Cardiac muscle cell (in vitro differentiated cells and primary cell): ENCODE measurements at regions not wholly inside any gene's neighbourhood (a gene's known extent, or its start where the extent isn't known, plus 50 kb on each side); places are given as distances from the start of the nearest gene placed in this dataset.
A peak's percentile ranks its signal among the peaks of the same experiment; 100 is the strongest.
"Not testable (repeated sequence)": the region's sequence is repeated elsewhere in the genome, so short reads cannot be mapped to it uniquely, and the experiment has no call there.

Experiments used
- DNase-seq, 2 donors: peaks; one replicate each; pipeline versions ENCODE4 v3.0.0 to v3.0.0-alpha.2; 2010 to 2017; ENCODE audit warnings: low read depth in 1 of 2, low spot score in 1 of 2
- H3K27ac ChIP-seq: fragments of 200-600 bp; sonication (generic); 2 replicates; pipeline ENCODE4 v1.5.1; 2016
- H3K27me3 ChIP-seq: fragments of 200-600 bp; sonication (generic); 2 replicates; pipeline ENCODE4 v1.6.0; 2016; ENCODE audit warnings: control low read depth
- H3K36me3 ChIP-seq: fragments of 200-600 bp; sonication (generic); 2 replicates; pipeline ENCODE4 v1.5.1; 2016; ENCODE audit warnings: control low read depth
- H3K4me1 ChIP-seq: fragments of 200-600 bp; sonication (generic); 2 replicates; pipeline ENCODE4 v1.8.1; 2017; ENCODE audit warnings: low read depth, mild to moderate bottlenecking, mixed run types
- H3K4me3 ChIP-seq: fragments of 200-600 bp; sonication (generic); 2 replicates; pipeline ENCODE4 v1.5.1; 2016; ENCODE audit warnings: mild to moderate bottlenecking
- H3K9me3 ChIP-seq: fragments of 200-600 bp; sonication (generic); 2 replicates; pipeline ENCODE4 v1.5.1; 2017; ENCODE audit warnings: low read depth, mild to moderate bottlenecking, control low read depth
- CTCF ChIP-seq: IDR thresholded peaks from 2 replicates; pipeline ENCODE4 v1.5.1; 2012; ENCODE audit warnings: low read depth, mild to moderate bottlenecking, low read length

GRCh38 chr7:69301253-69301652 is 297.0 kb upstream of the AUTS2 start:
- DNase-seq = peak in 1 of 2 donors; percentile 6
- Histone ChIP-seq H3K27me3 (no peaks in the 10 kb centered on the region), H3K9me3 (no peaks in the 10 kb centered on the region), H3K27ac (no peak overlapping the region), H3K36me3 (no peaks in the 10 kb centered on the region), H3K4me3 (no peak overlapping the region), H3K4me1 (no peaks in the 10 kb centered on the region)
- no peak for TF ChIP-seq CTCF

- no peaks in the 10 kb centered on the region for H3K36me3 ChIP-seq
- no peak for TF ChIP-seq CTCF
- DNase-seq = peak in 1 of 2 donors; percentile 18
These were observed 288.7 kb upstream of the AUTS2 start for GRCh38 chr7:69309601-69310000.

GRCh38 chr7:69311489-69311888 is 286.8 kb upstream of the AUTS2 start:
- H3K4me3 ChIP-seq = no peak overlapping the region

More at GRCh38 chr7:69309601-69310000, 288.7 kb upstream of the AUTS2 start:
- no peaks in the 10 kb centered on the region for H3K4me1 ChIP-seq
- peaks cover 5% of the 10 kb centered on the region for H3K27me3 ChIP-seq
- H3K9me3 ChIP-seq = no peaks in the 10 kb centered on the region
- no peak overlapping the region for H3K4me3 ChIP-seq
- H3K27ac ChIP-seq = no peak overlapping the region

GRCh38 chr7:69313852-69314251 is 284.4 kb upstream of the AUTS2 start:
- not testable (repeated sequence) for H3K9me3 ChIP-seq, H3K4me1 ChIP-seq, H3K27ac ChIP-seq, DNase-seq, H3K36me3 ChIP-seq, H3K4me3 ChIP-seq, H3K27me3 ChIP-seq

More at GRCh38 chr7:69311489-69311888, 286.8 kb upstream of the AUTS2 start:
- TF ChIP-seq CTCF = no peak
- H3K4me1 ChIP-seq = no peaks in the 10 kb centered on the region
- no peak for DNase-seq
- no peaks in the 10 kb centered on the region for H3K36me3 ChIP-seq
- no peak overlapping the region for H3K27ac ChIP-seq
- peaks cover 5% of the 10 kb centered on the region for H3K27me3 ChIP-seq
- H3K9me3 ChIP-seq = no peaks in the 10 kb centered on the region

GRCh38 chr7:69318794-69319193 is 279.5 kb upstream of the AUTS2 start:
- H3K9me3 ChIP-seq = no peaks in the 10 kb centered on the region
- no peaks in the 10 kb centered on the region for H3K36me3 ChIP-seq
- H3K27me3 ChIP-seq = no peaks in the 10 kb centered on the region
- H3K4me1 ChIP-seq = no peaks in the 10 kb centered on the region
- H3K27ac ChIP-seq = no peak overlapping the region
- H3K4me3 ChIP-seq = no peak overlapping the region
- DNase-seq = no peak
- TF ChIP-seq CTCF = no peak

- Histone ChIP-seq H3K27ac (no peak overlapping the region), H3K4me1 (no peaks in the 10 kb centered on the region), H3K27me3 (no peaks in the 10 kb centered on the region), H3K9me3 (no peaks in the 10 kb centered on the region), H3K36me3 (no peaks in the 10 kb centered on the region), H3K4me3 (no peak overlapping the region)
- DNase-seq = no peak
- TF ChIP-seq CTCF = no peak
These were observed 269.8 kb upstream of the AUTS2 start for GRCh38 chr7:69328516-69328915.
